HepG2 (cell line): ENCODE measurements at regions not wholly inside any gene's neighbourhood (a gene's known extent, or its start where the extent isn't known, plus 50 kb on each side); places are given as distances from the start of the nearest gene placed in this dataset.

ENCODE experiments used
- ATAC-seq: fragments of 200-7000 bp; cut with Tn5 transposase; 3 replicates; pipeline ENCODE4 v1.9.1; 2020; ENCODE audit warnings: mild to moderate bottlenecking, moderate library complexity
- BruUV-seq: library from RNA; stranded (reverse); fragments of 400-500 nt; replicated peaks from 2 replicates; lab custom pipeline; 2021; lab: Mats Ljungman, UMichigan
- CTCF ChIA-PET: fragments of 300-600 bp; formaldehyde crosslinking; extraction: SDS; loops from one replicate; lab custom pipeline; 2021; ENCODE audit warnings: low total read pairs, inconsistent platforms, low intra/inter-chr PET ratio; lab: Yijun Ruan, JAX
- POLR2A ChIA-PET: fragments of 350-600 bp; sonication (Branson Sonifier 250); formaldehyde crosslinking; loops from one replicate; lab custom pipeline; 2020; ENCODE audit warnings: antibody characterized with exemption, inconsistent platforms; lab: Yijun Ruan, JAX
- DNase-seq: peaks from one replicate; pipeline ENCODE4 v3.0.0-alpha.2; 2015; ENCODE audit warnings: low spot score
- FAIRE-seq: peaks from 3 replicates; lab custom pipeline; 2011; peaks lifted over from hg19 to GRCh38; lab: Jason Lieb, UNC
- H2AFZ ChIP-seq: one replicate; pipeline ENCODE4 v1.6.1; 2011; ENCODE audit warnings: low read length, inconsistent platforms
- H3K27ac ChIP-seq: fragments of 300-600 bp; 3 replicates; pipeline ENCODE4 v1.8.0; 2011; ENCODE audit warnings: mixed run types, mild to moderate bottlenecking, mixed read lengths, low read length, inconsistent platforms; ENCODE audit not compliant: insufficient read depth; ENCODE audit errors: extremely low read length
- H3K27me3 ChIP-seq, 2 experiments: fragments of 200-600 bp in 1 of 2; 2 replicates in 1 of 2; 3 replicates in 1 of 2; pipeline versions ENCODE4 v1.6.0 to v1.8.0; 2011; ENCODE audit warnings: low read length in 2 of 2, mild to moderate bottlenecking in 2 of 2, moderate library complexity in 2 of 2, inconsistent platforms in 1 of 2; ENCODE audit not compliant: insufficient read depth in 2 of 2, control insufficient read depth in 1 of 2
- H3K36me3 ChIP-seq, 2 experiments: fragments of 200-600 bp in 1 of 2; replicated peaks in 1 of 2; 2 replicates in 1 of 2; 3 replicates in 1 of 2; pipeline versions ENCODE4 v1.5.1 to v1.8.0; 2011; ENCODE audit warnings: low read length in 2 of 2, inconsistent platforms in 1 of 2; ENCODE audit not compliant: insufficient read depth in 2 of 2, control insufficient read depth in 1 of 2
- H3K4me1 ChIP-seq: 2 replicates; pipeline ENCODE4 v1.5.1; 2012; ENCODE audit warnings: low read length, inconsistent platforms; ENCODE audit not compliant: insufficient read depth
- H3K4me2 ChIP-seq: 2 replicates; pipeline ENCODE4 v1.6.0; 2011; ENCODE audit warnings: low read depth, low read length, inconsistent platforms
- H3K4me3 ChIP-seq, 3 experiments: fragments of 200-600 bp in 1 of 3; sonication (generic), shearing (Covaris generic) in 1 of 3; replicated peaks in 1 of 3; 2 replicates each; pipeline ENCODE4 v1.5.1; 2011 to 2016; ENCODE audit warnings: low read length in 3 of 3, inconsistent platforms in 2 of 3, low read depth in 2 of 3, mild to moderate bottlenecking in 2 of 3, control low read depth in 1 of 3, mixed read lengths in 1 of 3; ENCODE audit not compliant: insufficient read depth in 1 of 3
- H3K79me2 ChIP-seq: one replicate; pipeline ENCODE4 v1.6.1; 2011; ENCODE audit warnings: low read length, inconsistent platforms; ENCODE audit not compliant: insufficient read depth
- H3K9ac ChIP-seq: 2 replicates; pipeline ENCODE4 v1.6.0; 2011; ENCODE audit warnings: mild to moderate bottlenecking, low read depth, low read length, inconsistent platforms; ENCODE audit not compliant: insufficient read depth
- H3K9me3 ChIP-seq: 2 replicates; pipeline ENCODE4 v1.5.1; 2012; ENCODE audit warnings: mild to moderate bottlenecking, low read length
- H4K20me1 ChIP-seq: 2 replicates; pipeline ENCODE4 v1.6.0; 2011; ENCODE audit warnings: inconsistent platforms, mild to moderate bottlenecking, low read length, moderate library complexity; ENCODE audit not compliant: insufficient read depth
- AHR ChIP-seq: IDR thresholded peaks from 2 replicates; pipeline ENCODE4 v1.6.1; 2018; ENCODE audit warnings: missing genetic modification reagents, missing compliant biosample characterization
- ATF6 ChIP-seq: sonication (generic); formaldehyde crosslinking; conservative IDR thresholded peaks from 2 replicates; pipeline ENCODE4 v1.4.0; 2020; ENCODE audit warnings: missing genetic modification reagents
- CREM ChIP-seq, 2 experiments: sonication (generic) in 1 of 2; formaldehyde crosslinking in 1 of 2; IDR thresholded peaks; 2 replicates each; pipeline versions ENCODE4 v1.4.0 to v1.6.1; 2016 to 2020; ENCODE audit warnings: antibody characterized with exemption in 1 of 2, mild to moderate bottlenecking in 1 of 2, missing genetic modification reagents in 1 of 2
- CSRNP1 ChIP-seq: sonication (generic); formaldehyde crosslinking; IDR thresholded peaks from 2 replicates; pipeline ENCODE4 v1.8.1; 2023; ENCODE audit warnings: mild to moderate bottlenecking, missing genetic modification reagents
- KDM3A ChIP-seq: IDR thresholded peaks from 2 replicates; pipeline ENCODE4 v1.6.1; 2018; ENCODE audit warnings: low read depth, missing compliant biosample characterization
- REPIN1 ChIP-seq: sonication (generic); formaldehyde crosslinking; IDR thresholded peaks from 2 replicates; pipeline ENCODE4 v1.8.0; 2022; ENCODE audit warnings: missing genetic modification reagents, low read depth, mild to moderate bottlenecking, borderline replicate concordance
- SOX13 ChIP-seq, 3 experiments: fragments of 450-650 bp in 1 of 3; sonication (generic) in 1 of 3; formaldehyde crosslinking in 1 of 3; IDR thresholded peaks in 2 of 3; conservative IDR thresholded peaks in 1 of 3; 2 replicates each; pipeline versions ENCODE4 v1.5.0 to v1.6.1; 2016 to 2020; ENCODE audit warnings: antibody characterized with exemption in 1 of 3, mild to moderate bottlenecking in 1 of 3, missing compliant biosample characterization in 1 of 3, missing genetic modification reagents in 1 of 3, moderate library complexity in 1 of 3
- SSRP1 ChIP-seq: IDR thresholded peaks from 2 replicates; pipeline ENCODE4 v1.6.1; 2016; ENCODE audit warnings: control low read depth
- ZFP90 ChIP-seq: sonication (generic); formaldehyde crosslinking; IDR thresholded peaks from 2 replicates; pipeline ENCODE4 v1.8.0; 2022; ENCODE audit warnings: missing genetic modification reagents, mild to moderate bottlenecking, inconsistent platforms, borderline replicate concordance
- ZNF138 ChIP-seq: sonication (generic); formaldehyde crosslinking; IDR thresholded peaks from 2 replicates; pipeline ENCODE4 v1.5.0; 2020; ENCODE audit warnings: mild to moderate bottlenecking, low read depth, missing genetic modification reagents
- ZNF318 ChIP-seq: sonication (generic); formaldehyde crosslinking; IDR thresholded peaks from 2 replicates; pipeline ENCODE4 v1.4.0; 2020; ENCODE audit warnings: mild to moderate bottlenecking, missing genetic modification reagents
- ZSCAN12 ChIP-seq: sonication (generic); formaldehyde crosslinking; IDR thresholded peaks from 2 replicates; pipeline ENCODE4 v1.9.0; 2021; ENCODE audit warnings: mild to moderate bottlenecking, missing genetic modification reagents
- WGBS: methylation state at CpG from one replicate; pipeline ENCODE4 v1.1.6; 2017; ENCODE audit warnings: low lambda C conversion rate; 5-methylcytosine and 5-hydroxymethylcytosine counted together
- in situ Hi-C: cut with HindIII; loops from 2 replicates; pipeline ENCODE4 v1.10.0; 2017; ENCODE audit warnings: low pct_unique_long_range_greater_than_20kb; ENCODE audit not compliant: extremely low pct_ligation_motif_present
- intact Hi-C: fragments of 100-400 bp; cut with micrococcal nuclease; formaldehyde crosslinking; loops from one replicate; pipeline ENCODE4 v1.10.0; 2022; ENCODE audit not compliant: unreplicated experiment

GRCh38 chr20:26167499-26167898 lies 470.8 kb upstream of the ZNF337 start:
- FAIRE-seq: no peak
- BruUV-seq: no TSS peak
- TF ChIP-seq ZNF318 (CRISPR knock-in tag): no peak
- TF ChIP-seq ZNF138 (CRISPR knock-in tag): no peak
- TF ChIP-seq SOX13 (IDR thresholded peaks at IDR 0.05): no peak
- TF ChIP-seq SOX13 (CRISPR knock-in tag; conservative IDR thresholded peaks at IDR 0.05 in 1 of 2, IDR thresholded peaks at IDR 0.05 in 1 of 2): no peak
- TF ChIP-seq CREM (IDR thresholded peaks at IDR 0.05): no peak
- no peak for TF ChIP-seq CREM (CRISPR knock-in tag; IDR thresholded peaks at IDR 0.05)
- no peak for TF ChIP-seq ZSCAN12 (CRISPR knock-in tag)
- TF ChIP-seq KDM3A (CRISPR knock-in tag): no peak
- TF ChIP-seq SSRP1 (CRISPR knock-in tag): no peak
- no peak for TF ChIP-seq AHR
- TF ChIP-seq REPIN1: no peak
- no peak for TF ChIP-seq ZFP90
- TF ChIP-seq CSRNP1 (CRISPR knock-in tag): no peak
- TF ChIP-seq ATF6 (CRISPR knock-in tag): no peak

More at GRCh38 chr20:26167499-26167898, 470.8 kb upstream of the ZNF337 start:
- H3K9ac ChIP-seq: no peak overlapping the region
- H3K79me2 ChIP-seq: no peaks in the 10 kb centered on the region
- ChIA-PET CTCF (no interaction called here), POLR2A (no interaction called here)
- H3K27ac ChIP-seq: no peak overlapping the region
- in situ Hi-C loops: no loop called here
- no peaks in the 10 kb centered on the region for H4K20me1 ChIP-seq
- DNase-seq (no peak), ATAC-seq (no peak)
- no peaks in the 10 kb centered on the region for H3K36me3 ChIP-seq
- no peaks in the 10 kb centered on the region for H3K27me3 ChIP-seq
- no peaks in the 10 kb centered on the region for H3K4me1 ChIP-seq
- intact Hi-C loops: no loop called here
- WGBS: 23% methylated on average over 2 of the region's 2 CpGs
- H3K4me3 ChIP-seq: no peak overlapping the region
- H2AFZ ChIP-seq: no peak overlapping the region
- H3K4me2 ChIP-seq: no peak overlapping the region
- H3K9me3 ChIP-seq: no peaks in the 10 kb centered on the region
